Heart right ventricle (tissue), 16 donors: ENCODE measurements at regions not wholly inside any gene's neighbourhood (a gene's known extent, or its start where the extent isn't known, plus 50 kb on each side); places are given as distances from the start of the nearest gene placed in this dataset.
A peak's percentile ranks its signal among the peaks of the same experiment; 100 is the strongest.

Experiments used
- ATAC-seq, 8 donors: fragments of 200-7000 bp; cut with Tn5 transposase; one replicate each; pipeline ENCODE4 v1.9.1; 2020; ENCODE audit warnings: mild to moderate bottlenecking in 8 of 8, moderate library complexity in 8 of 8, moderate number of reproducible peaks in 1 of 8
- DNase-seq, 2 donors: peaks; one replicate each; pipeline ENCODE4 v3.0.0-alpha.2; 2020
- H3K27ac ChIP-seq, 10 donors: fragments of 200-600 bp; sonication (generic) in 2 of 10; one replicate each; pipeline versions ENCODE4 v1.5.0 to v1.8.0; 2020 to 2022; ENCODE audit warnings: mild to moderate bottlenecking in 3 of 10
- H3K27me3 ChIP-seq, 7 donors: fragments of 200-600 bp; one replicate each; pipeline ENCODE4 v1.8.0; 2021 to 2022; ENCODE audit warnings: mild to moderate bottlenecking in 2 of 7
- H3K36me3 ChIP-seq, 9 donors: fragments of 200-600 bp; sonication (generic) in 1 of 9; one replicate each; pipeline versions ENCODE4 v1.5.0 to v1.8.0; 2020 to 2022; ENCODE audit warnings: mild to moderate bottlenecking in 2 of 9
- H3K4me1 ChIP-seq, 9 donors: fragments of 200-600 bp; sonication (generic) in 1 of 9; one replicate each; pipeline versions ENCODE4 v1.5.0 to v1.8.0; 2020 to 2022; ENCODE audit warnings: mild to moderate bottlenecking in 4 of 9
- H3K4me3 ChIP-seq, 10 donors: fragments of 200-600 bp; sonication (generic) in 2 of 10; one replicate each; pipeline versions ENCODE4 v1.5.0 to v1.8.0; 2020 to 2022; ENCODE audit warnings: mild to moderate bottlenecking in 7 of 10, moderate library complexity in 2 of 10
- H3K9me3 ChIP-seq, 11 donors: fragments of 200-600 bp in 10 of 11; sonication (generic) in 2 of 11; one replicate each; pipeline versions ENCODE4 v1.5.0 to v1.8.0; 2013 to 2022; ENCODE audit warnings: mild to moderate bottlenecking in 2 of 11, control low read depth in 1 of 11, moderate library complexity in 1 of 11
- CTCF ChIP-seq, 9 donors: fragments of 200-600 bp; sonication (generic) in 2 of 9; IDR thresholded peaks; one replicate each; pipeline versions ENCODE4 v1.5.0 to v1.8.0; 2021 to 2022; ENCODE audit warnings: antibody characterized with exemption in 9 of 9, mild to moderate bottlenecking in 5 of 9, moderate library complexity in 1 of 9
- WGBS, 2 donors: extraction: QIAGEN DNeasy Blood & Tissue Kit; methylation state at CpG; one replicate each; pipeline ENCODE4 v1.1.7; 2013; ENCODE audit warnings: inconsistent platforms in 1 of 2; 5-methylcytosine and 5-hydroxymethylcytosine counted together
- intact Hi-C, 10 donors: fragments of 100-400 bp; cut with DNase I; formaldehyde crosslinking; loops; one replicate each; pipeline versions ENCODE4 v1.11.1 to v1.14.2; 2022
- donor health status: Arrhythmogenic right ventricular cardiomyopathy.
- donor health status: ischemic (EF 13 %, LVEDD 7.1; RV severe dilation, severe dysfunction).
- donor health status: healthy with polysubstance abuse.
- donor health status: DM: no; HTN: yes; CAD: no.
- donor health status: DM: no; HTN: no; CAD: no.
- donor health status: ischemic (EF 25% LVEDD 6.9; RV normal size, moderate dysfunction).
- donor health status: ischemic (EF 25% LVEDD 5.7; RV mildly dilated, moderate dysfunction).
- donor health status: healthy.
- donor health status: DM: yes; HTN: yes; CAD: no.
- donor health status: Ischemic cardiomyopathy.
- donor health status: ischemic (EF 35%, LVEDD 5.7; RV mildly dilated, moderate dysfunction).
- donor health status: nonischemic (EF 11% LVEDD 7.7; RV severe dilation, severe dysfunction).
- donor health status: DM: yes; HTN: yes; CAD: no.
- donor health status: PGD.
- donor health status: ischemic (EF 29% LVEDD 5.4; RV normal size, mild dysfunction).
- donor health status: nonischemic (EF 23%, LVEDD 6.1; RV moderate dilation, normal function).

GRCh38 chr15:75136758-75137157, 64.9 kb upstream of the C15orf39 start:
- H3K27me3 ChIP-seq = no peaks in the 10 kb centered on the region
- no peaks in the 10 kb centered on the region for H3K36me3 ChIP-seq
- WGBS, 2 donors = 95 to 99% methylated on average over 2 of the region's 2 CpGs
- no peak overlapping the region for H3K27ac ChIP-seq
- peaks cover 0 to 13% (median 0%) of the 10 kb centered on the region in 11 donors for H3K9me3 ChIP-seq
- no peak for TF ChIP-seq CTCF (IDR thresholded peaks at IDR 0.05)
- H3K4me1 ChIP-seq = peaks cover 0 to 12% (median 5%) of the 10 kb centered on the region in 9 donors
- intact Hi-C loops = loop anchor here in 1 of 10 donors (10.0 kb wide), 1 partner anchor 58 kb away; no protein-coding TSS in a partner anchor
- DNase-seq (no peak), ATAC-seq (no peak)
- H3K4me3 ChIP-seq = no peak overlapping the region

DNA sequence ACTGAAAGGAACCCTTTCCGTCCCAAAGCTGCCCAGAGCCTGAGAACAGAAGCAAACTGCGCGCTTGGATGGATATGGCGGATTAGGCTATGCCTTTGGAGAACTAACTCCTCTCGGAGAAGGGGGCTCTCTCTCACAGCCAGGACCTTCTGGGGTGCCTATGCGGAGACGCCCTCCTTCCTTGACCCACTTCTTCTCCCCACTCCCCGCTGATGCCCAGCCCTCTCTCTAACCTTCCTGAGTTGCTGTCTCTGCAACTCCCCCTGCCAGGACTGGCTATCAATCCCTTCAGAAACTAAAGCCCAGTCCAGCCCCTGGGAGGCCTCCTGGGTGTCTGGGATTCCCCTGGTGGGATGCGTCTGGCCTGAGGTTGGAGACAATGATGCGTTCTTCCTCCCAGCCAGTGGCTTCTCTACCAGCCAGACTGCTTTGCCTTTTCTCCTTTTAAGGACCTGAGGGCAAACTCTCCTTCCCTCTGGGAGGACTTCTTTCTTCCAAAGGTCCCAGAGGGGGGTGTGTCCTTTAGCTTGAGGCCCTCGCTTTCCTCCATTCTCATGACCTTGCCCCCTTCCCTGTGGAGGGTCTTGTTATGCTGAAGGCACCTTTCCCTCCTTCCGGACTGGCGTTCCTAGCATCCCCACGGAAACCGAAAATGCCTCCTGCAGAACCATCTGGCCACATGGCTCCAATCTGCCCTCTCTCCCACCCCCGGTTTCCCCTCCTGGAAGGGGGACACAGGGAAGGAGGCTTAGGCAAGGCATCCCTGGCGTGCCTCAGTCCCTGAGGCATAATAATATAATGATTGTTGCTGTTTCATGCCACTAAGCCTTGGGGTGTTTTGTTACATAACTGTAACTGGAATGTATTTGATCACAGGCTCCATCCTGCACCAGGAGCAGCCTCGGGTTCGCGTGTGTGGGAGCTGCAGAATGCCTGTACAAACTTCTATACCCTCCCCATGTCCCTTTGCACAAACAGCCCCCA, 63.4 kb upstream of the C15orf39 start:
- Histone ChIP-seq H3K4me3 (no peak overlapping the region), H3K27me3 (no peaks in the 10 kb centered on the region), H3K4me1 (peaks cover 0 to 11% (median 5%) of the 10 kb centered on the region in 9 donors), H3K27ac (peak overlapping the region in 2 of 10 donors; percentile 4 to 23), H3K36me3 (no peaks in the 10 kb centered on the region), H3K9me3 (peaks cover 0 to 28% (median 14%) of the 10 kb centered on the region in 11 donors)
- DNase-seq (no peak), ATAC-seq (peak in 2 of 8 donors; percentile 21 to 39)
- TF ChIP-seq CTCF (IDR thresholded peaks at IDR 0.05) = no peak
- intact Hi-C loops = loop anchor here in 1 of 10 donors (10.0 kb wide), 1 partner anchor 56 kb away; no protein-coding TSS in a partner anchor
- 82 to 86% methylated on average over 20 of the region's 20 CpGs for WGBS, 2 donors

DNA sequence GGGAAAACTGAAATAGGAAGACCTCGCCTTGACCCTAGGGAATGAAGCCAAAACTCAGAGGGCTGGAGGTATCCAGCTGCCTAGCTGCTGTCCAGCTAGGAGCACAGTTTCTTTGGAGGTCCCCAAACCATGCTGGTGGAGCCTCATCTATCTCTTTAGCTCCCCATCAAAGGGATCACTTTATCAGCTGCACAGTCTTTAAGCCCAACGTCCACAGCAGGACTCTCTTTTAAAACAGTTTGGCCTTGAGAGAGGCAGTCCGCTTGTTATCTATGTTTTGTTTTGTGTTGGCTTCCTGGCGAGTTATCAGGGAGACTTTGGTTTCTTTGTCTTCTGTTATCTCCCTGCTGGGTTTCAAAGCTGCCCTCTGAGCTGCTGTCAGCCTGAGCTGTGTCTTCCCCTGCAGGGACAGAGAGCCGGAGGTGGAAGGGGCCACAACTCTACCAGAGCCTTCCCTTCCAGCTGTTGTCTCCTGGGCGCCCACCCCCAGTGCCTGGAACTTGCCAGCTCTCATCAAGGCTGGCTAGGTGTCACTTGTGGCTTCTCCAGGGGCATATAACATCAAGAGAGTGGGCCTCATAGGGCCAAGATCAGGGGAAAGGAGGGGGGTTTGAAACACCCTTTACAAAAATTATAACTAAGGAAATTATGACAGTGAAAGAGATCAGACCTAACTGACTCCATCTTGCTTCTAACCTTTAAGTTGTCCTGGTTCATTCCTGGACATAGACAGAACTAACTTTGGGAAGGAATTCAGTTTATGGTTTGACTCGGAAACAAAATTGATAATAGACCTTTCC, 61.4 kb upstream of the C15orf39 start:
- peaks cover 0 to 11% (median 5%) of the 10 kb centered on the region in 9 donors for H3K4me1 ChIP-seq
- DNase-seq (no peak), ATAC-seq (peak in 1 of 8 donors; percentile 7)
- H3K4me3 ChIP-seq = no peak overlapping the region
- H3K27ac ChIP-seq = no peak overlapping the region
- no peaks in the 10 kb centered on the region for H3K27me3 ChIP-seq
- no peak for TF ChIP-seq CTCF (IDR thresholded peaks at IDR 0.05)
- peaks cover 0 to 48% (median 32%) of the 10 kb centered on the region in 11 donors for H3K9me3 ChIP-seq
- intact Hi-C loops = no loop called here
- WGBS, 2 donors = 54 to 55% methylated on average over 7 of the region's 7 CpGs
- no peaks in the 10 kb centered on the region for H3K36me3 ChIP-seq

DNA sequence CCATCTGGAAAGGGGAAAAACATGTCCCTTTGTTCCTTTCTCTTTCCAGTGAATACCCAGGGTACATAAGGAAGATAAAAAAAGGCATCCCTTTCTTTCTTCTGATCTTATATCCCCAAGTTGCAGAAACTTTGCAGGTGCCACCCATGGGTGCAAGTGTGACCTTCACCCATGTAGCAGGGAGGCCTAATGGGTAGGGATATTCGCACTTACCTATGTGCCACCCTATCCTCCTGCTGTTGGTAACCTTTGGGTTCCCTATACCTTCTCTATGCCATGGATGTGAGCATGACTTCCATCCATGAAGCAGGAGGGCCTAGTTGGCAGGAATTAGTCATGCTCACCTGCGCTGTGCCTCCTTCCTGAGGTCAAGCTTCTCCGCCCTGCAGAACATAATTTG, 59.2 kb upstream of the C15orf39 start:
- no peak overlapping the region for H3K4me3 ChIP-seq
- H3K27me3 ChIP-seq = no peaks in the 10 kb centered on the region
- H3K36me3 ChIP-seq = no peaks in the 10 kb centered on the region
- ATAC-seq (no peak), DNase-seq (no peak)
- peaks cover 0 to 69% (median 34%) of the 10 kb centered on the region in 11 donors for H3K9me3 ChIP-seq
- H3K27ac ChIP-seq = no peak overlapping the region
- intact Hi-C loops = no loop called here
- peaks cover 0 to 11% (median 5%) of the 10 kb centered on the region in 9 donors for H3K4me1 ChIP-seq
- 92 to 95% methylated on average over 3 of the region's 3 CpGs for WGBS, 2 donors
- TF ChIP-seq CTCF (IDR thresholded peaks at IDR 0.05) = no peak
